Adrenal gland (tissue), 9 donors: ENCODE measurements at regions not wholly inside any gene's neighbourhood (a gene's known extent, or its start where the extent isn't known, plus 50 kb on each side); places are given as distances from the start of the nearest gene placed in this dataset.

Experiments
- DNase-seq, 7 donors: peaks; one replicate each; pipeline ENCODE4 v3.0.0-alpha.2; 2019 to 2020
- H3K27ac ChIP-seq, 5 donors: fragments of 200-600 bp; sonication (generic) in 4 of 5; 1 replicate in 3 of 5; 2 replicates in 2 of 5; pipeline versions ENCODE4 v1.5.1 to v1.8.0; 2016 to 2020; ENCODE audit warnings: mild to moderate bottlenecking in 1 of 5
- H3K27me3 ChIP-seq: fragments of 200-600 bp; 2 replicates; pipeline ENCODE4 v1.8.0; 2021
- H3K36me3 ChIP-seq, 2 donors: fragments of 200-600 bp; replicated peaks in 1 of 2; 1 replicate in 1 of 2; 2 replicates in 1 of 2; pipeline versions ENCODE4 v1.5.1 to v1.8.0; 2018 to 2022
- H3K4me1 ChIP-seq, 2 donors: fragments of 200-600 bp; replicated peaks in 1 of 2; 1 replicate in 1 of 2; 2 replicates in 1 of 2; pipeline versions ENCODE4 v1.5.1 to v1.8.0; 2018 to 2021
- H3K4me3 ChIP-seq, 4 donors: fragments of 200-600 bp; sonication (generic) in 3 of 4; one replicate each; pipeline ENCODE4 v1.5.1; 2016 to 2018
- H3K9me3 ChIP-seq, 3 donors: fragments of 200-600 bp; sonication (generic) in 1 of 3; replicated peaks in 1 of 3; 1 replicate in 2 of 3; 2 replicates in 1 of 3; pipeline versions ENCODE4 v1.5.1 to v1.8.0; 2016 to 2021
- POLR2A ChIP-seq, 2 donors: fragments of 450-650 bp; IDR thresholded peaks; one replicate each; pipeline ENCODE4 v1.6.1; 2017; ENCODE audit warnings: antibody characterized with exemption in 2 of 2, mild to moderate bottlenecking in 2 of 2, moderate library complexity in 1 of 2
- WGBS, 4 donors: extraction: QIAGEN DNeasy Blood & Tissue Kit in 2 of 4; methylation state at CpG; one replicate each; pipeline versions ENCODE4 v1.1.5 to v1.1.7; 2013 to 2017; 5-methylcytosine and 5-hydroxymethylcytosine counted together
- intact Hi-C, 2 donors: fragments of 100-400 bp; cut with DNase I; formaldehyde crosslinking; loops; one replicate each; pipeline versions ENCODE4 v1.14.1 to v1.15.0; 2022 to 2023
- TF ChIP-seq, protein P1 (sequence below), 6 experiments: fragments of 450-650 bp in 4 of 6; fragments of 200-600 bp in 2 of 6; sonication (generic) in 1 of 6; IDR thresholded peaks; 1 replicate in 5 of 6; 2 replicates in 1 of 6; pipeline versions ENCODE4 v1.5.1 to v1.8.0; 2016 to 2021; ENCODE audit warnings: antibody characterized with exemption in 6 of 6, mild to moderate bottlenecking in 2 of 6, moderate library complexity in 1 of 6
- donor health status: healthy with polysubstance abuse.
- donor health status: Bipolar disorder and iron deficiency.
- donor health status: DM: yes; HTN: yes; CAD: no.
- donor health status: DM: no; HTN: no; CAD: no.
- donor health status: DM: no; HTN: no; CAD: no.

DNA sequence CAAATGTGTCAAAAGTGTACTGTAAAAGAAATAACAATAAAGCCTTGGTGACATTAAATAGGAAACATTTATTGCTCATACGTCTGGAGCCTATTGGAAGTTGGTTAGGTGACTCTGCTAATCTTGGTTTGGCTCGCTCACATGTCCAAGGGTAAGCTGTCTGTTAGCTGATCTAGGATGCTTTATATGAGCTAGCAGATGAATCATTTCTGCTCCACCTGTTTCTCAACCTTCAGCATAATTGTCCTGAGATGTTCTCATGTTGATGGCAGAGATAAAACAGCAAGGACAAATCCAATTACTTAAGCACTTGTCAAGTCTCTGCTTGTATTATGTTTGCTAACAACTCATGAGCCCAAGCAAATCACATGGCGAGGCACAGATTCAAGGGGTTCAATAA is 56.0 kb upstream of the CD53 start:
- Histone ChIP-seq H3K36me3 (no peaks in the 10 kb centered on the region), H3K9me3 (no peaks in the 10 kb centered on the region), H3K27ac (no peak overlapping the region), H3K27me3 (no peaks in the 10 kb centered on the region), H3K4me3 (no peak overlapping the region), H3K4me1 (no peaks in the 10 kb centered on the region)
- 64 to 72% (median 66%) methylated on average over 3 of the region's 3 CpGs for WGBS, 4 donors
- intact Hi-C loops = no loop called here
- TF ChIP-seq POLR2A (IDR thresholded peaks at IDR 0.05) = no peak
- TF ChIP-seq, protein P1, sequence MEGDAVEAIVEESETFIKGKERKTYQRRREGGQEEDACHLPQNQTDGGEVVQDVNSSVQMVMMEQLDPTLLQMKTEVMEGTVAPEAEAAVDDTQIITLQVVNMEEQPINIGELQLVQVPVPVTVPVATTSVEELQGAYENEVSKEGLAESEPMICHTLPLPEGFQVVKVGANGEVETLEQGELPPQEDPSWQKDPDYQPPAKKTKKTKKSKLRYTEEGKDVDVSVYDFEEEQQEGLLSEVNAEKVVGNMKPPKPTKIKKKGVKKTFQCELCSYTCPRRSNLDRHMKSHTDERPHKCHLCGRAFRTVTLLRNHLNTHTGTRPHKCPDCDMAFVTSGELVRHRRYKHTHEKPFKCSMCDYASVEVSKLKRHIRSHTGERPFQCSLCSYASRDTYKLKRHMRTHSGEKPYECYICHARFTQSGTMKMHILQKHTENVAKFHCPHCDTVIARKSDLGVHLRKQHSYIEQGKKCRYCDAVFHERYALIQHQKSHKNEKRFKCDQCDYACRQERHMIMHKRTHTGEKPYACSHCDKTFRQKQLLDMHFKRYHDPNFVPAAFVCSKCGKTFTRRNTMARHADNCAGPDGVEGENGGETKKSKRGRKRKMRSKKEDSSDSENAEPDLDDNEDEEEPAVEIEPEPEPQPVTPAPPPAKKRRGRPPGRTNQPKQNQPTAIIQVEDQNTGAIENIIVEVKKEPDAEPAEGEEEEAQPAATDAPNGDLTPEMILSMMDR (IDR thresholded peaks at IDR 0.05) = no peak
- no peak for DNase-seq

DNA sequence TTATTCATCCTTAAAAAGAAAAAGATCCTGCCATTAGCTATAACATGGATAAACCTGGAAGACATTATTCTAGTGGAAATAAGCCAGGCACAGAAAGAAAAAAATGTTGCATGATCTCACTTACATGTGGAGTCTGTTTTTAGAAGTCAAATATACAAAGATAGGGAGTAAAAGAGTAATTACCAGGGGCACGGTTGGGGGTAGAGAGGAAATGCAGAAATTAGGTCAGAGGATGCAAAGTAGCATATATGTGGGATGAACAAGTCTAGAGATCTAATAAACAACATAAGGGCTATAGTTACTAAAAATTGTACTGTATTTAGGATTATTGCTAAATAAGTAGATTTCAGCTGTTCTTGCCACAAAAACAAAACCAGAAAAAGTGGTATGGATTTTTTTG is 61.4 kb upstream of the CD53 start:
- 20 to 30% (median 28%) methylated on average over 1 of the region's 1 CpG for WGBS, 4 donors

DNA sequence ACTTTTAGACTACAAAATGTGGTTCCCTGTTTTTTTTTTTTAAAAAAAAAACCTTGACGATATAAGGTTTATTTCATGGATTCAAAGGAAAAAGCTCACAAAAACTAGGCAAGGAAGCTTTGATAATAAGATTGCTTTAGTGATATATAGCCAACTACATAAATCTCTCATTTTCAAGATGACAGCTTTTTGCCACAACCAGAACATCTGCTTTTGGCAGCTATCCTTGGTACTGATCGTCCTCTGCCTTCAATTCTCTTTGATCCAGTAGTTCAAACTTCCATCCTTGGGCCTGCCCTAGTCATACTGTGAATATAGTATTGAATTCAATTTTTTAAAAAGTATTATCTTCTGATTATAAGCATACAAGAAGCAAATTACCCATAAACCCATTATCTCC is 72.9 kb upstream of the CD53 start:
- no peaks in the 10 kb centered on the region for H3K27me3 ChIP-seq
- H3K9me3 ChIP-seq = no peaks in the 10 kb centered on the region
- no peak overlapping the region for H3K27ac ChIP-seq
- 25 to 40% (median 34%) methylated on average over 2 of the region's 2 CpGs for WGBS, 4 donors
- H3K4me1 ChIP-seq = no peaks in the 10 kb centered on the region
- intact Hi-C loops = no loop called here
- H3K36me3 ChIP-seq = no peaks in the 10 kb centered on the region
- no peak for TF ChIP-seq POLR2A (IDR thresholded peaks at IDR 0.05)
- TF ChIP-seq, protein P1 (IDR thresholded peaks at IDR 0.05) = no peak
- no peak overlapping the region for H3K4me3 ChIP-seq
- DNase-seq = no peak

More for the DNA sequence above, 61.4 kb upstream of the CD53 start:
- no peaks in the 10 kb centered on the region for H3K4me1 ChIP-seq
- TF ChIP-seq POLR2A (IDR thresholded peaks at IDR 0.05) = no peak
- TF ChIP-seq, protein P1 (IDR thresholded peaks at IDR 0.05) = no peak
- H3K27me3 ChIP-seq = no peaks in the 10 kb centered on the region
- H3K27ac ChIP-seq = no peak overlapping the region
- H3K4me3 ChIP-seq = no peak overlapping the region
- H3K36me3 ChIP-seq = no peaks in the 10 kb centered on the region
- no peaks in the 10 kb centered on the region for H3K9me3 ChIP-seq
- DNase-seq = no peak
- intact Hi-C loops = no loop called here

DNA sequence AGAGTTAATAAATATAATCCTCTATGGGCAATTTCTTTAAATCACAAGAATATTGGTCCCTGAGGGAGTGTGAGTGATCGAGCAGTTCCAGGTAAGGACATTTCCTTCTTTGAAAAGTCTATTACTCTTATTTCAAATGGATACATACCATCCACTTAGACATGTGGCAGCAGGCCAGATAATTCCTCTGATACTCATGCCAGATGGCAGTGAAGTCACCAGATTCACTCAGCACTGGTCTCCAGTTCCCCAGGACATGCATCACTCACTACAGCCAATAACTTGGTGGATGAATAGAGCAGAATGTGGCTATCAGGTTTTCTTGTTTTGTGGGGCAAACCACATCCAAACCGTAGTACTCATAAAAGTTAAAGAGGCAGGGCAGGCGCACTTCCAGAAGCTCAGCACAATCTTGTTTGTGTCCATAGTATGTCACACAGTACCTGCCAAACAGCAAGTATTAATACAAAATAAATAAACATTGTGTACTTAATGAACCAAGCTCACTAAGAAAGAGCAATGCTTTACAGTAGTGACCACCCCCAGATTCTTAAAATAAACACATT is 74.2 kb upstream of the CD53 start:
- 43 to 81% (median 66%) methylated on average over 3 of the region's 3 CpGs for WGBS, 4 donors
- TF ChIP-seq POLR2A (IDR thresholded peaks at IDR 0.05) = no peak
- TF ChIP-seq, protein P1 (IDR thresholded peaks at IDR 0.05) = no peak
- intact Hi-C loops = no loop called here

More for the DNA sequence above, 74.2 kb upstream of the CD53 start:
- Histone ChIP-seq H3K4me3 (no peak overlapping the region), H3K36me3 (no peaks in the 10 kb centered on the region), H3K27ac (no peak overlapping the region), H3K9me3 (no peaks in the 10 kb centered on the region), H3K27me3 (no peaks in the 10 kb centered on the region), H3K4me1 (no peaks in the 10 kb centered on the region)
- peak in 1 of 7 donors; percentile 54 for DNase-seq
